ENCODE measurements at regions not wholly inside any gene's neighbourhood (a gene's known extent, or its start where the extent isn't known, plus 50 kb on each side); places are given as distances from the start of the nearest gene placed in this dataset.

- H3K4me3 ChIP-seq (ENCODE audit: low read depth, low read length) = no peak overlapping the region
- TF ChIP-seq, protein P1, sequence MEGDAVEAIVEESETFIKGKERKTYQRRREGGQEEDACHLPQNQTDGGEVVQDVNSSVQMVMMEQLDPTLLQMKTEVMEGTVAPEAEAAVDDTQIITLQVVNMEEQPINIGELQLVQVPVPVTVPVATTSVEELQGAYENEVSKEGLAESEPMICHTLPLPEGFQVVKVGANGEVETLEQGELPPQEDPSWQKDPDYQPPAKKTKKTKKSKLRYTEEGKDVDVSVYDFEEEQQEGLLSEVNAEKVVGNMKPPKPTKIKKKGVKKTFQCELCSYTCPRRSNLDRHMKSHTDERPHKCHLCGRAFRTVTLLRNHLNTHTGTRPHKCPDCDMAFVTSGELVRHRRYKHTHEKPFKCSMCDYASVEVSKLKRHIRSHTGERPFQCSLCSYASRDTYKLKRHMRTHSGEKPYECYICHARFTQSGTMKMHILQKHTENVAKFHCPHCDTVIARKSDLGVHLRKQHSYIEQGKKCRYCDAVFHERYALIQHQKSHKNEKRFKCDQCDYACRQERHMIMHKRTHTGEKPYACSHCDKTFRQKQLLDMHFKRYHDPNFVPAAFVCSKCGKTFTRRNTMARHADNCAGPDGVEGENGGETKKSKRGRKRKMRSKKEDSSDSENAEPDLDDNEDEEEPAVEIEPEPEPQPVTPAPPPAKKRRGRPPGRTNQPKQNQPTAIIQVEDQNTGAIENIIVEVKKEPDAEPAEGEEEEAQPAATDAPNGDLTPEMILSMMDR (IDR thresholded peaks at IDR 0.05; ENCODE audit: borderline replicate concordance, insufficient read depth, low read depth, low read length) = no peak
Observed at GRCh38 chr4:13986548-13986947, 359.0 kb upstream of the BOD1L1 start.

DNA sequence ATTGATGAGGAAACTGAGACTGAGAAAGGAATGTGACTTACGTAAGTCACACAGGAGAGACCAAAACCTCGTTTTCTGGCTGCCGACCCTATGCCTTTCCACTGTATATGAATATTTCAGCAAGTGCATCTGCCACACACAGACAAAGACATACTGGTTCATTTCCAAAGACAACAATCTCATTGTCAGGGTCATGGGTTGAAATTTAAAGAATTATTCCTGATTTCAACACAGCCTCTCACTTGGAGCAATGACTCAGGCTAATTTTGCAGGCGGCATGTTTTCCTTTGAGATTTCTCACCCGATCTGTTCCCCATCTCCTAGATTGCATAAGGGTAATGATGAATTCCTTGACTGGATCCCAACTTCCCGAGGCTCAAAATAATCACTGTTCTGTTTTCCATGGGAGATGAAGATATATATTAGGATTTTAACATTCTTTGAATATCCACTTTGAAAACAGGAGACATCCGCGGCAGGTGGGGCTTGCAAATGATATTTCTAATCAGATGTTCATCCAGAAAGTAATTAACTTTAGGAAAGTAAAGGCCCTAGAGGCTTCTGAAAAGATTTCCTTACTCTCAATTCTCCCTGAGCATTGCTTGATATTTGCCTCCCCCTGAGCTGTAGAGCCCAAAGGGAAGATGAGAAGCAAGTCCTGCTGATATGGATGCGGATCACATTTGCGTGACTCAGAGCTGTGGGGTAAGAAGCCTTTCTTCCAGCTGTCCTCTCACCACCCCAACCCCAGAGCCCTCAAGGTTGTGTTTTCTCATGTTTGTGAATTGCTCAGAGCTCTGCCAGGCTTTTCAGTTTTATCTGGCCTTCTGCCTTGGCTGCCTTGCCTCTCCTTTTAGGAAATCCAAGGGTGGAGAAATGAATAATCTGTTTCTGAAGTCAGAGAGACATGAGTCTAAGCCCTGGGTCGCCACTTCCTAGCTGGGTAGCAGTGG, 361.1 kb upstream of the BOD1L1 start:
- TF ChIP-seq, protein P1 (IDR thresholded peaks at IDR 0.05; ENCODE audit: borderline replicate concordance, insufficient read depth, low read depth, low read length) = no peak

DNA sequence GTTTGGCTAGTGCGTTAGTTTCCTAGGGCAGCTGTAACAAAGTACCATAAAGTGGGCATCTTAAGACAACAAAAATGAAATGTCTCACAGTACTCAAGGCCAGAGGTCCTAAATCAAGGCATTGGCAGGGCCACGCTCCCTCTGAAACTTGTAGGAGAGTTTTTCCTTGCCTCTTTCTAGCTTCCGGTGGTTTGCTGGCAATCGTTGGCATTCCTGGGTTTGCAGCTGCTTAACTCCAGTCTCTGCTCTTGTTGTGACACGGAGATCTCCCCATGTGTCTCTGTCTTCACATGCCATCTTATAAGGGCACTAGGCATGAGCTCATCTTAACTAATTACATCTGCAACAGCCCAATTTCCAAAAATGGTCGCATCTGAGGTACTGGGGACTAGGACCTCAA, 362.0 kb upstream of the BOD1L1 start:
- TF ChIP-seq, protein P1 (IDR thresholded peaks at IDR 0.05; ENCODE audit: borderline replicate concordance, insufficient read depth, low read depth, low read length) = no peak

More for the DNA sequence above, 361.1 kb upstream of the BOD1L1 start:
- H3K4me3 ChIP-seq (ENCODE audit: low read depth, low read length) = no peak overlapping the region

DNA sequence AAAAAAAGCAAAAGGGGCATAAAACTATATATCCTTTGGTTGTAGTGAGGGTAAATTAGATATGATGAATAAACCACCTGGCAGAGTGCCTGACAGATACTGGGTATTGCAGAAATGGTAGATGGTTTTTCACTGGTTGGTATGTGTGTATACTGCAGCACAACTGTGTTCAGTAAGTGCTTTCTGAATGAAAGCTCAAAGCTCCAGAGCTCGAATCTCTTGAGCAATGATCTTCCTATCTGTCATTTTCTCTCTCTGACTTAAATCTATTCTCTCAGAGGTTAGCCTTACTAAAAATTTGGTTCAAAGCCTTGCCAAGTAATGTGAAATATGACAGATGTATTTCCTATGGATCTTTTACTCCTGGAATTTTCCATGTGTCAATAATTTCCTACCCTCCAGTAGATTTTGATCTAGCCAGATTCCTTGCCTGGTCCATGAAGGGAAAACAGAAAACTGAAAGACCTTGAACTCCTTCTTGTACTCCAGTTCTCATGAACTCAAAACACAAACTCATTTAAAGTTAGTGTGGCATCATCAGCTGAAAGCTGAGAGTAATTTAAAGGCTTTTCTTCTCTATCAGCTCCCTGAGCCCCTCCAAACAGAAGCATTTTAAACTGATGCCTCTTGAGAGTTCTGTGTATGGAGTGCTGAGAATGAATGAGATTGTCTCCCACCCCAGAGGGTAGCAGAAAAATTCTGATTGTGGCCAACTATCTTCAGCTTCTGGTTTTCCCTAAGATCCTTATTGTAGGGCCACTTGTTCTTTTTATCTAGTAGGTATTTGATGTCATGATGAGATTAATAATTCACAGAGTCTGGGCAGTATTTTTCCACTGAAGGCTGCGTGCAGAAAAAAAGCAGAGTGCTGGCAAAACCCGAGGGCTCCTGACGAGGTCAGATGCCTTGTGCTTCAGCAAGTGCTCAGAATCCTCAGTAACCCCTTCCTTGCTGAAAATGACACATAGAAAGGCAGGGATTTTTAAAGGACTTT, 363.4 kb upstream of the BOD1L1 start:
- TF ChIP-seq, protein P1 (IDR thresholded peaks at IDR 0.05; ENCODE audit: borderline replicate concordance, insufficient read depth, low read depth, low read length) = no peak

More for the DNA sequence above, 362.0 kb upstream of the BOD1L1 start:
- H3K4me3 ChIP-seq (ENCODE audit: low read depth, low read length) = no peak overlapping the region

GRCh38 chr4:13992041-13992440, 364.5 kb upstream of the BOD1L1 start:
- TF ChIP-seq, protein P1 (IDR thresholded peaks at IDR 0.05; ENCODE audit: borderline replicate concordance, insufficient read depth, low read depth, low read length) = no peak
- H3K4me3 ChIP-seq (ENCODE audit: low read depth, low read length) = no peak overlapping the region

More for the DNA sequence above, 363.4 kb upstream of the BOD1L1 start:
- no peak overlapping the region for H3K4me3 ChIP-seq (ENCODE audit: low read depth, low read length)

GRCh38 chr4:13992975-13993520, 365.5 kb upstream of the BOD1L1 start:
- H3K4me3 ChIP-seq (ENCODE audit: low read depth, low read length) = no peak overlapping the region
- TF ChIP-seq, protein P1 (IDR thresholded peaks at IDR 0.05; ENCODE audit: borderline replicate concordance, insufficient read depth, low read depth, low read length) = no peak

Measured in GM12875 (cell line).